AML-193 (cell line): ENCODE measurements at regions not wholly inside any gene's neighbourhood (a gene's known extent, or its start where the extent isn't known, plus 50 kb on each side); places are given as distances from the start of the nearest gene placed in this dataset.

ENCODE experiments used
- DNase-seq, 2 experiments: peaks; one replicate each; lab custom pipeline; 2025; lab: John Stamatoyannopoulos, UW

DNA sequence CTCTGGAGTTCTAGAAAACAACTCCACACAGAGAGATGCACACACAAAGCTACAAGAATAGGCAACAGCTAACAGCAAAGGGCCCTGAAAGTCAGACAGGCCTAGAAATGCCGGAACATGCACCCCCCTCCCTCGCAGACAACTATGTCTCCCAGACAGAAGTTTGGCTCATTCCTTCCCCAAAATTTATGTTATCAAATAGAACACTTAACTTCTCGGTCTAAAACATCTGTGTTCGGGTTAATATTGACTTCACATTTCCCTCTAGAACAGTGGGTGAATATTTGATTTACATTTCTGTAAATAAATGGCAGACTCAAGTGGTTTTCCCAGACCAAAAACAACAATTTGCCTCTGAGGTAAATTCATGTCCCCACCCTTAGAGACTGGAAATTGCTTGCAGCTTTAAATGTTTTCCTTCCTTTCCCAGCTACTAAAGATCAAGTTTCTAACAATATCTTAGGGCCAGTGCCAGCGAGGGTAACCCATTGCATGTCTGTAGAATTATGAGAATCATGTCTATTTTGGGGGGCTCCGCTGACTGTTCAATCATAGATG lies 92.5 kb upstream of the INHBA start:
- DNase-seq = no peak

DNA sequence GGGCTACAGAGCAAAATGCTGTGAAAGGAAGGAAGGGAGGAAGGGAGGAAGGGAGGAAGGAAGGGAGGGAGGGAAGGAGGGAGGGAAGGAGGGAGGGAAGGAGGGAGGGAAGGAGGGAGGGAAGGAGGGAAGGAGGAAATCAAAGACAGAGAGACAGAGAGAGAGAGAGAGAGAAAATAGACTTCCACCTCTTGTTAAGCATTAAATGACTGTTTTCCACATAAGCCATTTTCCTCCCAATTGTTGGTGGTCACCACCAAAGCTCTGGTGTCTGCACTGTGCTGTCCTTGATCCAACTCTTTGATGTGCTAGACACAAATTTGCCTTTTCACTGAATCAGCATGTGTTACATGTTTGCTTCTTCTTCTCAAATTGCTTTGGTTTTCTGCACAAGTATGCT lies 90.7 kb upstream of the INHBA start:
- DNase-seq = no peak

DNA sequence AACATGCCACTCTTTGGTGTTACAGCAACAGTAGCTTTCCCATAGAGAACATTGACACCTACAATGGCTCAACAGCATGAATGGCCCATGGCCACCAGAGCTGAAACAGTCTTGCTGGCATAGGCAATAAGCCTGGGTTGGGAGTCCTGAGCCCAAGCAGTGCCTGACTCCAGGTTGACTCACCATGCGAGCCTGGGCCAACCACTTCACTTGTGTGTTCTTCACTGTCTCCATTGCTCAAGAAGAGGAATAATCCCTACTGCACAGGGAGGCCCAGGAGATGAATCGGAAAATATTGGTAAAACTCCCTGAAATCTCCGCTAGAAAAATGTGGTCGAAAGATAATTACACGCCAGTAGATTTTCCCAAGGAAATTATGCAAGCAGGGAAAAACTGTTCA lies 89.2 kb upstream of the INHBA start:
- DNase-seq = no peak

DNA sequence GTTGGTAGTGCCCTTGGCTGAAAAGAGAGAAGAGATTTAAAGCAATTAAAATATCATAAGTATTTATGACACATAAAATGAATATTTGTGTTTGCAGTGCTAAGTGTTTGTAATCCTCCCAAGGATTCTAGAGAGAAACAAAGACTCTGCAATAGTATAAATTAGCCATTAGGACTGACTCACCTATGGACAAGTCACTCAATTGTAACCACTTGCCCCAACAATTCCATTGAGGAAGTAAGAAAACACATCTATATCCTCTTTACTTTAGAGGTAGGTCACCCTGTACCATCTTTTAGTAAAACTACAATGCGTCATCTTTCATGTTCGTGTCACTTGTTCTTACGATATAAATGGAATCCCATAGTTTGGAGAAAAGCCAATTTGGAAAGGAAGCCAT lies 85.7 kb upstream of the INHBA start:
- no peak for DNase-seq

DNA sequence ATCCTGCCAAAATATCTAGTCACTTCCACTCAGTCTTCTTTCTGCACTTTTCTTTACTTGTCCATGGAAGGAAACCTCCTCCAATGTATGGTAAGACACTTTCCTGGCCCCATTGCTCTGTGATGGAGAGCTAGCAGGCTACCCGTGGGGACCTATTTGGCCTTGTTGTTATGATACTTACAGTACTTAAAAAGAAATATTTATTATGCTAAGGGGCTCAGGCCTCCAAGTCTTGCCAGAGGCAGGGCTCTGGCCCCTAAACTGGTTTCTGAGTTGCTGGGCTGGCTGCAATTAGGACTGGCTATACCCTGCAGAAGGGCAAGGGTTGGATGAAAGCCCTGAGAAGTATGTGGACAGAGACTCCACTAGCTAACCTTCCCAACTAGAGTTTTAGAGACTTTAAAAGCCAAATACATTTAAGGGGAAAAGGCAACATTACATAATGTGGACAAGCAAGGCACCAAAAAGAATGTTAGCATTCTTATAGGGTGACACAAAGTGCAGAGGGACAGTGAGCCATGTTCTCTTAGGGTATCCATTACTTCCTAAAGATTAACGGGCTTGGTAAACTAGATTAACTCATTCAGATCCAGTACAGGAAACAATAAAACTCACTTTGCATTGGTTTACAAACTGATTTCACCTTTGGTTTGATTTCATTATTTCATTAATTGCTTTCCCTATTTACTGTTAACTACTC lies 84.9 kb upstream of the INHBA start:
- DNase-seq = no peak

DNA sequence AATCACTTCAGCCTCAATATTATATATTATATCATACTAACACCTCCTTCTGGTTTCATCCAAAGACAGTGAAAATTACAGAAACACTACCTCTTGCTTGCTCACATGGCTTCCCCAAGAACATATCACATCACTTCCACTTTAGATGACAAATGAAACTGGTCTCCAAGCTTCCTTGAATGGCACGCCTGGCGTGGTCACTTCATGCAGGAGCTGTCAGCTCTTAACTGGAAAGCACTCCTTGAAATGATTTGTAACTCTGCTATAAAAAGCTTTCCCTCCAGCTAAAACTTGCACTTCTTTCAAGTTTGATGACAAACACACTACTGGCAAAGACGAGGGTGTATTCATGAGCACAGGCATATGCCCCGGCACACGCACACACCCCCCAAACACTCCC lies 84.1 kb upstream of the INHBA start:
- DNase-seq = no peak

DNA sequence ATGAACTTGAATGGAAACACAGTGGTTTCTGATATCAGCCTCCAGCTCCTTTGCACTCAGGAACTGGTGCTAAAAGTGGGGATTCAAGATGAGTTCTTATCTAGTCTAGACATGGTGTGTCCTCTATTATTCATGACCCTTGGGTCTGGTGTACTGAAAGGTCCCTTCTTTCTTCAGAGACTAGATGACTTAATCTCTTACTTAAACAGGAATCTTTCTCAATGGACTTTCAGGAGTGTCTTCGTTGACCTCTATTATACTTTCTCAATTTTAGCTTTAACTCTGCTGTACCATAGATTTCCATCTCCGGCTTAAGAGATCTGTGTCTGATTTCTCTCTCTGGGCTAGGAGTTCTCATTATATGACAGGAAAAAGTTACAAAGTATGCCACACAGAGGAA lies 83.5 kb upstream of the INHBA start:
- DNase-seq = no peak

DNA sequence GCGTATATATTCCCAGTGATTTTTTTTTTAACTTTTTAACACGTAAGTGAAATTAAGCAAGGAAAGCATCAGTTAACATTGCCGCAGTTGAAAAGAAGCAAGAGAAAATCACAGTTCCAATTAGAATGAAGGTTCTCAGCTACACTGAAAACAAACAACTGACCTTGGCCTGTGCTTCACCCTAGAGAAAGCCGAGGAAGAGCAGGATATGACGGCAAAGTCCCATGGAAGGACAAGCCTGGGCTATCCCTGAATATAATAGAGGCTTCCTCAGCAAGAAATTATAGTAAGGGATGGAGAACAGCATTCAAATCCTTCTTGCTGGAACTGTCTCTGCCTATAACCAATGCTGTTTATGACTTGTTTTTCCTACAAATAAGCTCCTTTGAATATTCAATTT lies 83.0 kb upstream of the INHBA start:
- DNase-seq = no peak

DNA sequence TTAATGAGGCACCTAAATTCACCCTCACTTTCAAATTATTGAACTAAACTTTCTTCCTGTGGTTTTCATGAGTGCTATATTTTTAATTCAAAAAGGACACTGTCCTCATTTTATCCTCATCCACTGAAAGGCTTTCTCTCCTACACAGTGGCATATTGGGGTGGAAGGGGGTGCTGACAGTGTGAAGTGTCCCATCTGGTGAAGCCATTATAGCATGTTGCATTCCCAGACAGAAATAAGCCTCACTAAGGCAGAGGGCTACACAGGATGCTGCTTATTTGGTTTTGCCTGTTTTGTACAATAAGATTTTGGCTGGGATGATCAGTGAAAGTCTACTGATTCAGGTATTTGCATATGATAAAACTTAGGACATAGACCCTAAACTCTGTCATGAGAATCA lies 82.4 kb upstream of the INHBA start:
- DNase-seq = no peak

DNA sequence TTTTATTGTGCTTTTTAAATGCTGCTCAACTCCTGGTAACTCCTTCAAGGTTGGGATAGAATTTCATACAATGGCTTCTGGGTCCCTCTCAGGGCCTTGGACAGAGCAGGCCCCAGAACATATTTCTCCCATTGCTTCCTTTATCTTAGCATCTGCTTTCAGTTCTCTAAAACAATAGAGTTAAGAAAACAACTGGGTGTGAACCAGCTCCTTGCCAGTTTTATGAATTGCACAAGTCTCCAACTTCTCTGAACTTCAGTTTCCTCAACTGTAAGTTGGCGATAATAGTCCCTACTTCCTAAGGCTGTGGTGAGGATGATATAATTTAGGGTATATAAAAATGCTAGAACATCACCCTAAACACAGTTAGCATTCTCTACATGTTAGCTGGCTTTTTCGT lies 77.0 kb upstream of the INHBA start:
- peak; percentile 88 to 90 for DNase-seq

DNA sequence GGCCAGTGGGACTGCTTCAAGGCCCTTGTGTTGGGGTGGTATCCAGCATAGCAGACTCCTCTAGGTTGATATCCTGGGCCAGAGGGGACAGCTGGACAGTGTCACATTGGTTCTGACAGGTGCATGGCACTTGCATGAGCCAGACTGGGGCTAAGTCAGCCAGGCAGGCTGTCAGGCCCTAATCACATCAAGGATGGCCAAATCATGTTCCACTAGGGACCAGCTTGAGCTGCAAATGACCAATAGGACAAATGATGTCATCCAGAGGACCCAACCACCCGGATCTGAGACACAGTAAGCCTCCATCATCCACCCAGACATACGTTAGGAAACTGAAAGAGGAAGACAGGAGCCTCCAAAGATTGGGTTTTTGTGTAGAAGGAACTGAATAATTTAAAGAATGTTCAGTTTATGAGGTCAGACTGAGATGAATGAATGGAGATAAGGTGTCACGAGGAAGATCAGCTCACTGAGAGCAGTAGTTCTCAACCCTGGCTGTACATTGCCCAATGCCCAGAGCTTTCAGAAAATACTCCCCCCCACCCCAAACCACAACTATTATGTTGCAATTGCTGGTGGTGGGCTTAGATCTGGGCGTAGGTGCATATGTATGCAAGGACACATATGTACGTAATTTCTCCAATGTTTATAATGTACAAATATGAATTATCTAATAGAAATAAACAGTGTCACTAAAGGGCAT lies 75.2 kb upstream of the INHBA start:
- peak; percentile 55 to 60 for DNase-seq

DNA sequence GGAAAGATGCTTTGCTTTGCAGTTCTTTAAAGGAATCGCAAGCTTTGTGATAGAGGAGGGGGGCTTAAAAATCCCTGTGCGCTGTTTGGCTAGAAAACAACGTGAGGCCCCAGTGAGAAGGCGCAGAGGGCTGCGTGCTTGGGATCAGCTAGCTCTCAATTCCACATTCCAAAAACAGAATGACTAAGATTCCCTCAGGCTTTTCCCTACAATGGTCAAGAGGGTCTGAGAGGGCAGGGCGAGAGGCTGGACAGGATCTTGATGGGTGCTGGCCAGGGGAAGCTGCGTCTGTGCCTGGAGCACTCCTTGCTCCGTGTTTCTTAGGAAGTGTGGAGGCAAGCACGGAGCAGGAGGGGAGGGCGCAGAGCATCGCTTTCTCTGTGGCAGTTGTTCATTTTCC lies 72.1 kb upstream of the INHBA start:
- no peak for DNase-seq

DNA sequence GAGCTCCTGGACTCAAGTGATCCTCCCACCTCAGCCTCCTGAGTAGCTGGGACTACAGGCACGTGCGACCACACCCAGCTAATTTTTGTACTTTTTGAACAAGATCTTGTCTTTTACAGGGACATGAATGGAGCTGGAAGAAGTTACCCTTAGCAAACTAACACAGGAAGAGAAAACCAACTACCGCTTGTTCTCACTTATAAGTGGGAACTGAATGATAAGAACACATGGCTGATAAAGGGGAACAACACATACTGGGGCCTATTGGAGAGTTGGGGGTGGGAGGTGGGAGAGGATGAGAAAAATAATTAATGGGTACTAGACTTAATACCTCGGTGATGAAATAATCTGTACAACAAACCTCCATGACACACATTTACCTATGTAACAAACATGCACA lies 70.9 kb upstream of the INHBA start:
- DNase-seq = no peak

DNA sequence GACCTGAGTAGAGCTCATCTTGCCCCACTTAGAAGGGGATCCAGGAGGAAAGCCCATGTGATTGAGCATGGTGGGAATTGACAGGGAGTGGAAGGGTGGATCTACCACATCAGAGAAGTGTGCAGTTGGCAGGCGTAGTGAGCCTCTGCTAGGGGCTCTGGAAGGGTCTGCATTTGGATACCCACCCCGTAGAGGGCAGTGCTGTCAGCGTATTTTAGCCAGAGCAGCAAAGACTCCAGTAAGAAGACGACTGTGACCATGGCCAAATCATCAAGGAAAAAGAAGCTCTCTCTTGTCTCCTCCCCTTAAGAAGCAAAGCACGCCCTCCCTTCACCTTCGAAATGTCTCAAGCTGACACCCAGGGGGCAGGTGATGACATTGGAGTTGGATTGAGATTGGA lies 68.8 kb upstream of the INHBA start:
- DNase-seq = no peak

DNA sequence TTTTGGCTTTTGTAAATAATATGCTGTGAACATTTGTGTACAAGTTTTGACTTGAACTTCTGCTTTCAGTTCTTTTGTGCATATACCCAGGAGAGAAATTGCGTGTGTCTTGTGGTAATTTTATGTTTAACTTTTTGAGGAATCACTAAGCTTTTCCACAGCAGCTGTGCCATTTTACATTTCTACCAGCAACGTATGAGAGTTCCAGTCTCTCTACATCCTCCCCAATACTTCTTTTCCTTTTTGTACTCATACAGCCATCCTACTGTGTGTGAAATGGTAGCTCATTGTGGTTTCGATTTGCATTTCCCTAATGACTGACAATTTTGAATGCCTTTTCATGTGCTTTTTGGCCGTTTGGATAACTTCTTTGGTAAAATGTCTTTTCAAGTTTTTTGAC lies 66.3 kb upstream of the INHBA start:
- DNase-seq = no peak

DNA sequence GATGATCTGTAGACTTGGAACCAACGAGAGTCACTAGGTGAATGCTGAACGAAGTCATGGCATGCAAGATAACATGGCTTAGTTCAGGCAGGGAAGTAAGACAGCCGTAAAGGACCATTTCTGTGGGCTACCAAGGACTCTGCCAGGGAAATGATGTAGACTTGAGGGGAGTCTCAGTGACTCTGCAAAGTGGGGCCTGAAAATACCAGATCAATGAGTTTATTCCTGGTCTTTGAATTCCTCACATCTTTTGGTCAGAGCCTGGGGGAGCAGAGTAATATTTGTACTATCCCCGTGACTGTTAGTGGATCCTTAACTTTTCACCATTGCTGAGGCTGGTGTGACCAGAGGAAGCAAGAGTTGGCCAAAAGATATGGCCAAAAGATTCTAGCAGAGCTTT lies 60.7 kb upstream of the INHBA start:
- no peak for DNase-seq

DNA sequence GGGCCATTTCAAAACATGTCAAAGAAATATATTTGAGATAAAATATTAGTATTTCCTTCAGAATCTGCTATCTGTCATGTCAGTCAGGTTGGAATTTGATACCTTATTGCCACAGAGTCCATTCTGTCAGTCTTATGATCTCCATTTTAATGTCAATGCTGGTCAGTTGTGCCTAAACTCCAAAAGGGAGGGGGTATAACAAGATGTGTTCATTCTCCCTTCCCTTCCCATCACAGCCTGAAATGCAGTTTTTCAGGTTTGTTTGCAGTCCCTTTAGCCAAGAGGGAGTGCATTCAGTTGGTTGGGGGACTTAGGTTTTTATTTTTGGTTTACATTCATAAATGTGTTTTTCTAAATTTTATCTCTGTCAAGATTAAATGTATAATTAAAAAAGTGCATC lies 59.8 kb upstream of the INHBA start:
- no peak for DNase-seq

DNA sequence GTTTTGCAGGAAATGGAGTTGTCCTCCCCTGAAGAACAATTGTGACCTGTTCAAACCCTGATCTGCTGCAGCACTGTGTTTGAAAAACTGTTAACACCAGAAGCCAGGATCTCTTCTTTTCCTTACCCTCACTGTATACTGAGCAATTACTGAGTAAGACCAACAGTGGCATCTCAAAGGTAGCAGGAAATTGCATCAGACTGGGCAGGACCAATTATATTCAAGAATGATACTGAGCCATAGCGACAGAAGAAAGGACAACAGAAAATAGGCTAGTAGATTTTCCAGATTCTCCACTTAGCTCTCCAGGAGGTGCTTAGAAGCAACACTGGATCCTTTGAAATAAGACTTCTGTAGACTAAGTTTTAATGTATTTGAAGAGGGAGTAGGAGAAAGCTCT lies 57.4 kb upstream of the INHBA start:
- no peak for DNase-seq

DNA sequence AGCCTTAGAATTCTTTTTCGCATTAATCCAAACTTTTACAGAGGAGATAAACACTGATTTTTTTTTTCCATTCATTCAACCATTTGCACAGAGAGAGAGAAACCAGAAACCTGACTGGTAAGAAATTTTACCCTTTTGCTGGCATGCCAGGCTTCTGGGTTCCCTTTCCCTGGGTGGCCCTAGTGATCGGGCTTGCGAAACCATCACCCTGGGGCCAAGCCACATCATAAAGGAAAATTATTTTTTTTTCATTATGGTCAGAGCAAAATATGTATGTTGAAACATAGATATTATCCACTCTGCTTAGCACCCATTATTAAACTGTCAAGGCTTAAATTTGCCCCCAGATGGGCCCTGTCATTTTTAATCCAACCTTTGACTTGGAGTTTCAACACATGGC lies 55.4 kb upstream of the INHBA start:
- DNase-seq = peak; percentile 54 to 68

DNA sequence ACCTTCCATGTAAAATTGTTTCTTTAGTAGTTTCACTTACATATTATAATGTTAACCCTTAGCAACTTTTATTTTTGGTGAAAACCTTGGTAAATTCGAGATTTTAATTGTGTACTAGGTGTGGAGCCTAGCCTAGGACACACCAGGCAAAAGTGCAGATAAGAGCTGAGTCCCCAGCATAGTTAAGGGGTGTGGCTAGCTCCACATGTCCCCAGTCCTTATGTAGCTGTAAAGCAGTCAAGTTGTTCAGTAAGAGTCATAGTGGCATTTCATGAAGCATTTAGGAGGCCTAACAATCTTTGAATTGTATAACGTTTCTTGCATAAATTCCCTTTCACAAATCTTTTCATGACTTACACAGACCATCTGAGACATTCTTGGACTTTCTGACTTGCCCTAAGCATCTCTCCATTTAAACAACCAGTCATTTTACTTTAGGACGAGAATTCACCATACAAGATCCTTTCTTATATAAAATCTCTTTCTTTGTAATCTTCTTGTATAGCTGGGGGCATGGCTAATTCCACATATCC lies 53.8 kb upstream of the INHBA start:
- DNase-seq = no peak

DNA sequence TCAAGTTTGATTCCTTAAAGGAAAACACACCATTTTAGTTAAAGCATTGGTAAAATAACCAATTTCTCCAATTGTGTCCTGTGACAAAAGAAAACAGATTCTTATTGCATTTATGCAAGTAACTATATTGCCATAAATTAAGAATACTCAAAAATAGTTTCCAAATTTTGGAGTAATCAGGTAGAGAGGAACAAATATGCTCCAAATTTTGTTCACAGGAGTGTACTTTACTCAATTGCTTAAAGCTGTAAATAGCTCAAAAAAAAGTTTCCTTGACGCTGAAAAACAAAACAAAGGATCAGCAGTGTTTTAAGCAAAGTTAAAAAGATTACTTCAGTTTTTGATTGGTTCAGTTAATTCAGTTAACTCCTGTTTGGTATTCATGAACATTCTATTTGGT lies 52.2 kb upstream of the INHBA start:
- no peak for DNase-seq

DNA sequence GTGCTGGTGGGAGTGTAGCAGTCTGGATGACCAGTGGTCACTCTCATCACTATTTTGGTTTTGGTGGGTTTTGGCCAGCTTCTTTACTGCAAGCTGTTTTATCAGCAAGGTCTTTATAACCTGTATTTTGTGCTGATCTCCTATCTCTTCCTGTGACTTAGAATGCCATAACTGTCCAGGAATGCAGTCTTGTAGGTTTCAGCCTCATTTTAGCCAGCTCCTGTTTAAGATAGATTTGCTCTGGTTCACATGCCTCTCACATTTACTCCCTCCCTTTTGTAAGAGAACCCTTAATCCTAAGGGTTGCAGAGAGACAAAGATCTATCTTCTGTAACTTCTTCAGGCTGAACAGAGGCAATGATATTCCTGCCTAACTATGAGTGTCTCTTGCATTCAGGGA lies 51.2 kb upstream of the INHBA start:
- no peak for DNase-seq
